ENCODE measurements at regions not wholly inside any gene's neighbourhood (a gene's known extent, or its start where the extent isn't known, plus 50 kb on each side); places are given as distances from the start of the nearest gene placed in this dataset.

GRCh38 chr5:71782393-71782770, 63.3 kb downstream of the CARTPT start:
- DNase-seq (ENCODE audit: low spot score) = no peak
- no peak overlapping the region for H3K4me3 ChIP-seq (ENCODE audit: low read depth, low read length, poor library complexity, severe bottlenecking)
- no peaks in the 10 kb centered on the region for H3K9me3 ChIP-seq (ENCODE audit: low read depth, low read length, poor library complexity, severe bottlenecking)
- ChIA-PET POLR2A (ENCODE audit: low non-redundant PET) (interaction anchor here (0.7 kb wide), 1 partner anchor 526 kb away, joined by 3 read pairs; no protein-coding TSS in a partner anchor), CTCF (interaction anchor here (0.5 to 0.8 kb wide), 2 partner anchors 236 to 546 kb away, joined by 3 to 4 read pairs; no protein-coding TSS in a partner anchor)
- H3K27me3 ChIP-seq (replicated peaks; ENCODE audit: insufficient read depth, low read depth, low read length, poor library complexity) = no peaks in the 10 kb centered on the region
- BruUV-seq (replicated peaks) = no TSS peak
- H3K36me3 ChIP-seq (ENCODE audit: insufficient read depth, low read length, poor library complexity, severe bottlenecking) = no peaks in the 10 kb centered on the region
- no peaks in the 10 kb centered on the region for H3K4me1 ChIP-seq (ENCODE audit: insufficient read depth, low read length, poor library complexity, severe bottlenecking)
- no peak overlapping the region for H3K27ac ChIP-seq (ENCODE audit: low read depth, low read length, poor library complexity, severe bottlenecking)
- intact Hi-C loops (cut with micrococcal nuclease; ENCODE audit: unreplicated experiment) = loop anchor here (2.0 to 10.0 kb wide), 3 partner anchors 322 to 742 kb away; partner anchors contain the start of gene MAP1B
- no peak for TF ChIP-seq CTCF (conservative IDR thresholded peaks at IDR 0.05; ENCODE audit: low read depth, low read length)
- TF ChIP-seq EZH2 (IDR thresholded peaks at IDR 0.05; ENCODE audit: borderline replicate concordance, low read depth, low read length, poor library complexity, severe bottlenecking) = no peak

- intact Hi-C loops (cut with micrococcal nuclease; ENCODE audit: unreplicated experiment) = loop anchor here (2.0 to 10.0 kb wide), 3 partner anchors 322 to 742 kb away; partner anchors contain the start of gene MAP1B
- POLR2A ChIA-PET (ENCODE audit: low non-redundant PET) = interaction anchor here (0.7 kb wide), 1 partner anchor 526 kb away, joined by 3 read pairs; no protein-coding TSS in a partner anchor
- Histone ChIP-seq H3K9me3 (ENCODE audit: low read depth, low read length, poor library complexity, severe bottlenecking) (no peaks in the 10 kb centered on the region), H3K27me3 (replicated peaks; ENCODE audit: insufficient read depth, low read depth, low read length, poor library complexity) (no peaks in the 10 kb centered on the region), H3K4me3 (ENCODE audit: low read depth, low read length, poor library complexity, severe bottlenecking) (peak overlapping the region; percentile 7), H3K36me3 (ENCODE audit: insufficient read depth, low read length, poor library complexity, severe bottlenecking) (no peaks in the 10 kb centered on the region), H3K27ac (ENCODE audit: low read depth, low read length, poor library complexity, severe bottlenecking) (no peak overlapping the region), H3K4me1 (ENCODE audit: insufficient read depth, low read length, poor library complexity, severe bottlenecking) (no peaks in the 10 kb centered on the region)
- CTCF ChIA-PET = interaction anchor here (0.5 to 1.4 kb wide), 6 partner anchors 8 to 741 kb away, joined by 3 to 7 read pairs (median 4); no protein-coding TSS in a partner anchor
- TF ChIP-seq CTCF (conservative IDR thresholded peaks at IDR 0.05; ENCODE audit: low read depth, low read length) = peak; percentile 89
- TF ChIP-seq EZH2 (IDR thresholded peaks at IDR 0.05; ENCODE audit: borderline replicate concordance, low read depth, low read length, poor library complexity, severe bottlenecking) = no peak
- no TSS peak for BruUV-seq (replicated peaks)
- DNase-seq (ENCODE audit: low spot score) = peak; percentile 84
Observed at GRCh38 chr5:71782771-71783770, 64.0 kb downstream of the CARTPT start.

- BruUV-seq (replicated peaks) = no TSS peak
- no peak for DNase-seq (ENCODE audit: low spot score)
- Histone ChIP-seq H3K27ac (ENCODE audit: low read depth, low read length, poor library complexity, severe bottlenecking) (no peak overlapping the region), H3K4me3 (ENCODE audit: low read depth, low read length, poor library complexity, severe bottlenecking) (no peak overlapping the region), H3K27me3 (replicated peaks; ENCODE audit: insufficient read depth, low read depth, low read length, poor library complexity) (no peaks in the 10 kb centered on the region), H3K4me1 (ENCODE audit: insufficient read depth, low read length, poor library complexity, severe bottlenecking) (no peaks in the 10 kb centered on the region), H3K36me3 (ENCODE audit: insufficient read depth, low read length, poor library complexity, severe bottlenecking) (no peaks in the 10 kb centered on the region), H3K9me3 (ENCODE audit: low read depth, low read length, poor library complexity, severe bottlenecking) (no peaks in the 10 kb centered on the region)
- ChIA-PET CTCF (interaction anchor here (0.8 to 1.4 kb wide), 3 partner anchors 9 to 740 kb away, joined by 3 to 7 read pairs (median 4); no protein-coding TSS in a partner anchor), POLR2A (ENCODE audit: low non-redundant PET) (no interaction called here)
- TF ChIP-seq CTCF (conservative IDR thresholded peaks at IDR 0.05; ENCODE audit: low read depth, low read length) = no peak
- TF ChIP-seq EZH2 (IDR thresholded peaks at IDR 0.05; ENCODE audit: borderline replicate concordance, low read depth, low read length, poor library complexity, severe bottlenecking) = no peak
- intact Hi-C loops (cut with micrococcal nuclease; ENCODE audit: unreplicated experiment) = loop anchor here (2.0 to 10.0 kb wide), 3 partner anchors 321 to 741 kb away; partner anchors contain the start of gene MAP1B
Observed at GRCh38 chr5:71783891-71784290, 64.8 kb downstream of the CARTPT start.
